Suppressor macrophage treated with lipopolysaccharide for 4 hours (primary cell): ENCODE measurements at regions not wholly inside any gene's neighbourhood (a gene's known extent, or its start where the extent isn't known, plus 50 kb on each side); places are given as distances from the start of the nearest gene placed in this dataset.
"Not testable (repeated sequence)": the region's sequence is repeated elsewhere in the genome, so short reads cannot be mapped to it uniquely, and the experiment has no call there.

Experiments used
- DNase-seq: peaks from one replicate; pipeline ENCODE4 v3.0.0-alpha.2; 2020

- DNase-seq = not testable (repeated sequence)
These were observed 80.3 kb downstream of the ZNF474 start for GRCh38 chr5:122209601-122210000.

- DNase-seq = no peak
These were observed 89.4 kb downstream of the ZNF474 start for GRCh38 chr5:122218778-122219177.

- DNase-seq = peak; percentile 29
These were observed 90.3 kb downstream of the ZNF474 start for GRCh38 chr5:122219436-122220166.

- DNase-seq = peak; percentile 69
These were observed 91.2 kb downstream of the ZNF474 start for GRCh38 chr5:122220511-122220910.

GRCh38 chr5:122221857-122222256 lies 90.2 kb upstream of the SNCAIP start:
- no peak for DNase-seq

- no peak for DNase-seq
These were observed 89.5 kb upstream of the SNCAIP start for GRCh38 chr5:122222580-122222979.

- DNase-seq = no peak
These were observed 83.2 kb upstream of the SNCAIP start for GRCh38 chr5:122228728-122229392.

- DNase-seq = no peak
These were observed 82.5 kb upstream of the SNCAIP start for GRCh38 chr5:122229551-122229950.

GRCh38 chr5:122236270-122237040 lies 75.6 kb upstream of the SNCAIP start:
- DNase-seq = no peak

GRCh38 chr5:122237906-122238305 lies 74.1 kb upstream of the SNCAIP start:
- no peak for DNase-seq

GRCh38 chr5:122252319-122252718 lies 59.7 kb upstream of the SNCAIP start:
- DNase-seq = no peak

GRCh38 chr5:122253794-122254193 lies 58.2 kb upstream of the SNCAIP start:
- no peak for DNase-seq

GRCh38 chr5:122256388-122256787 lies 55.6 kb upstream of the SNCAIP start:
- DNase-seq = no peak

- DNase-seq = no peak
These were observed 55.0 kb upstream of the SNCAIP start for GRCh38 chr5:122257000-122257399.

GRCh38 chr5:122258241-122258640 lies 53.8 kb upstream of the SNCAIP start:
- DNase-seq = no peak

- no peak for DNase-seq
These were observed 53.2 kb upstream of the SNCAIP start for GRCh38 chr5:122258840-122259239.

GRCh38 chr5:122259995-122260394 lies 52.0 kb upstream of the SNCAIP start:
- no peak for DNase-seq

- no peak for DNase-seq
These were observed 49.9 kb upstream of the SNCAIP start for GRCh38 chr5:122262103-122262502.
